ENCODE measurements at regions not wholly inside any gene's neighbourhood (a gene's known extent, or its start where the extent isn't known, plus 50 kb on each side); places are given as distances from the start of the nearest gene placed in this dataset.

- TF ChIP-seq CTCF (IDR thresholded peaks at IDR 0.05) (no peak), POLR2A (IDR thresholded peaks at IDR 0.05) (no peak)
Observed at GRCh38 chr9:135373151-135373685, 106.4 kb upstream of the PPP1R26 start.
